ENCODE measurements at regions not wholly inside any gene's neighbourhood (a gene's known extent, or its start where the extent isn't known, plus 50 kb on each side); places are given as distances from the start of the nearest gene placed in this dataset.

- Histone ChIP-seq H3K27me3 (ENCODE audit: insufficient read depth, low read length, poor library complexity, severe bottlenecking) (no peaks in the 10 kb centered on the region), H3K36me3 (ENCODE audit: insufficient read depth, low read length) (no peaks in the 10 kb centered on the region), H3K9ac (ENCODE audit: low read depth, low read length, poor library complexity, severe bottlenecking) (no peak overlapping the region), H3K9me3 (ENCODE audit: insufficient read depth, low read depth, low read length) (no peaks in the 10 kb centered on the region), H3K9me2 (replicated peaks; ENCODE audit: low read depth, low read length) (no peaks in the 10 kb centered on the region), H3K4me2 (ENCODE audit: low read depth, low read length, poor library complexity, severe bottlenecking) (no peak overlapping the region), H3K4me3 (ENCODE audit: low read length, poor library complexity, severe bottlenecking) (no peak overlapping the region), H3K4me1 (ENCODE audit: insufficient read depth, low read length, poor library complexity, severe bottlenecking) (no peaks in the 10 kb centered on the region), H3F3A (ENCODE audit: low read depth) (no peaks in the 10 kb centered on the region), H3K79me2 (ENCODE audit: insufficient read depth, low read length) (no peaks in the 10 kb centered on the region), H4K20me1 (ENCODE audit: insufficient read depth, low read length, poor library complexity, severe bottlenecking) (no peaks in the 10 kb centered on the region), H2AFZ (ENCODE audit: low read length) (no peak overlapping the region)
- TF ChIP-seq EZH2phosphoT487 (IDR thresholded peaks at IDR 0.05; ENCODE audit: borderline replicate concordance) (no peak), CTCF (conservative IDR thresholded peaks at IDR 0.05; ENCODE audit: low read length) (no peak)
Observed at GRCh38 chr1:195501118-195501517, 1107.1 kb downstream of the KCNT2 start.

GRCh38 chr1:195495720-195496635, 1112.3 kb downstream of the KCNT2 start:
- no peak overlapping the region for H2AFZ ChIP-seq (ENCODE audit: low read length)
- H3K9me2 ChIP-seq (replicated peaks; ENCODE audit: low read depth, low read length): no peaks in the 10 kb centered on the region
- no peaks in the 10 kb centered on the region for H3K27me3 ChIP-seq (ENCODE audit: insufficient read depth, low read length, poor library complexity, severe bottlenecking)
- no peak overlapping the region for H3K9ac ChIP-seq (ENCODE audit: low read depth, low read length, poor library complexity, severe bottlenecking)
- no peak for TF ChIP-seq EZH2phosphoT487 (IDR thresholded peaks at IDR 0.05; ENCODE audit: borderline replicate concordance)
- no peak for TF ChIP-seq CTCF (conservative IDR thresholded peaks at IDR 0.05; ENCODE audit: low read length)
- H3F3A ChIP-seq (ENCODE audit: low read depth): no peaks in the 10 kb centered on the region
- H3K4me1 ChIP-seq (ENCODE audit: insufficient read depth, low read length, poor library complexity, severe bottlenecking): no peaks in the 10 kb centered on the region
- H3K36me3 ChIP-seq (ENCODE audit: insufficient read depth, low read length): no peaks in the 10 kb centered on the region
- no peaks in the 10 kb centered on the region for H4K20me1 ChIP-seq (ENCODE audit: insufficient read depth, low read length, poor library complexity, severe bottlenecking)
- no peak overlapping the region for H3K4me2 ChIP-seq (ENCODE audit: low read depth, low read length, poor library complexity, severe bottlenecking)
- H3K79me2 ChIP-seq (ENCODE audit: insufficient read depth, low read length): no peaks in the 10 kb centered on the region
- H3K4me3 ChIP-seq (ENCODE audit: low read length, poor library complexity, severe bottlenecking): no peak overlapping the region
- H3K9me3 ChIP-seq (ENCODE audit: insufficient read depth, low read depth, low read length): no peaks in the 10 kb centered on the region

- H3K79me2 ChIP-seq (ENCODE audit: insufficient read depth, low read length): no peaks in the 10 kb centered on the region
- no peaks in the 10 kb centered on the region for H3K36me3 ChIP-seq (ENCODE audit: insufficient read depth, low read length)
- H3K9me3 ChIP-seq (ENCODE audit: insufficient read depth, low read depth, low read length): no peaks in the 10 kb centered on the region
- no peaks in the 10 kb centered on the region for H3K27me3 ChIP-seq (ENCODE audit: insufficient read depth, low read length, poor library complexity, severe bottlenecking)
- H3K4me1 ChIP-seq (ENCODE audit: insufficient read depth, low read length, poor library complexity, severe bottlenecking): no peaks in the 10 kb centered on the region
- H3F3A ChIP-seq (ENCODE audit: low read depth): no peaks in the 10 kb centered on the region
- TF ChIP-seq EZH2phosphoT487 (IDR thresholded peaks at IDR 0.05; ENCODE audit: borderline replicate concordance) (no peak), CTCF (conservative IDR thresholded peaks at IDR 0.05; ENCODE audit: low read length) (no peak)
- no peak overlapping the region for H3K4me3 ChIP-seq (ENCODE audit: low read length, poor library complexity, severe bottlenecking)
- no peak overlapping the region for H3K9ac ChIP-seq (ENCODE audit: low read depth, low read length, poor library complexity, severe bottlenecking)
- H2AFZ ChIP-seq (ENCODE audit: low read length): no peak overlapping the region
- no peaks in the 10 kb centered on the region for H4K20me1 ChIP-seq (ENCODE audit: insufficient read depth, low read length, poor library complexity, severe bottlenecking)
- H3K4me2 ChIP-seq (ENCODE audit: low read depth, low read length, poor library complexity, severe bottlenecking): no peak overlapping the region
- no peaks in the 10 kb centered on the region for H3K9me2 ChIP-seq (replicated peaks; ENCODE audit: low read depth, low read length)
Observed at GRCh38 chr1:195482137-195482536, 1126.1 kb downstream of the KCNT2 start.

Measured in Loucy (cell line).